SK-N-SH (cell line): ENCODE measurements at regions not wholly inside any gene's neighbourhood (a gene's known extent, or its start where the extent isn't known, plus 50 kb on each side); places are given as distances from the start of the nearest gene placed in this dataset.
"Not testable (repeated sequence)": the region's sequence is repeated elsewhere in the genome, so short reads cannot be mapped to it uniquely, and the experiment has no call there.

ENCODE experiments used
- CTCF ChIA-PET: fragments of 300-600, 350-600 bp; formaldehyde crosslinking; extraction: SDS; loops from one replicate; lab custom pipeline; 2021; lab: Yijun Ruan, JAX
- POLR2A ChIA-PET: fragments of 350-600 bp; sonication (Branson Sonifier 250); formaldehyde crosslinking; extraction: SDS; loops from one replicate; lab custom pipeline; 2020; ENCODE audit warnings: antibody characterized with exemption, inconsistent platforms; lab: Yijun Ruan, JAX
- DNase-seq: peaks from one replicate; pipeline ENCODE4 v3.0.0; 2012
- H2AFZ ChIP-seq: fragments of 200-600 bp; sonication (generic); 2 replicates; pipeline ENCODE4 v1.8.1; 2016; ENCODE audit warnings: antibody characterized with exemption, mild to moderate bottlenecking, low read depth
- H3F3A ChIP-seq: fragments of 200-600 bp; sonication (generic); replicated peaks from 2 replicates; pipeline ENCODE3; 2016; ENCODE audit warnings: antibody characterized with exemption, mild to moderate bottlenecking; ENCODE audit not compliant: insufficient read depth
- H3K27ac ChIP-seq, 2 experiments: fragments of 200-500 bp in 1 of 2; fragments of 200-600 bp in 1 of 2; sonication (Bioruptor generic) in 1 of 2; sonication (generic), shearing (Covaris generic) in 1 of 2; 2 replicates each; pipeline versions ENCODE4 v1.5.1 to v1.6.1; 2014 to 2016; ENCODE audit warnings: low read depth in 2 of 2, inconsistent platforms in 1 of 2, low read length in 1 of 2, mild to moderate bottlenecking in 1 of 2, mixed read lengths in 1 of 2
- H3K27me3 ChIP-seq: fragments of 200-600 bp; sonication (generic), shearing (Covaris generic); 2 replicates; pipeline ENCODE4 v1.6.1; 2016; ENCODE audit warnings: mixed run types; ENCODE audit not compliant: insufficient read depth
- H3K36me3 ChIP-seq, 2 experiments: fragments of 200-500 bp in 1 of 2; fragments of 200-600 bp in 1 of 2; sonication (Bioruptor generic) in 1 of 2; sonication (generic) in 1 of 2; replicated peaks in 1 of 2; 2 replicates each; pipeline versions ENCODE3 to v1.5.1; 2014 to 2016; ENCODE audit warnings: low read length in 1 of 2, mild to moderate bottlenecking in 1 of 2; ENCODE audit not compliant: insufficient read depth in 2 of 2, control insufficient read depth in 1 of 2
- H3K4me1 ChIP-seq, 2 experiments: fragments of 200-500 bp in 1 of 2; fragments of 200-600 bp in 1 of 2; sonication (Bioruptor generic) in 1 of 2; sonication (generic), shearing (Covaris generic) in 1 of 2; 2 replicates each; pipeline versions ENCODE4 v1.5.1 to v1.6.1; 2014 to 2016; ENCODE audit warnings: low read depth in 1 of 2, low read length in 1 of 2, mixed run types in 1 of 2; ENCODE audit not compliant: insufficient read depth in 2 of 2, control insufficient read depth in 1 of 2
- H3K4me2 ChIP-seq: fragments of 200-600 bp; sonication (generic), shearing (Covaris generic); 2 replicates; pipeline ENCODE4 v1.6.1; 2017; ENCODE audit warnings: mixed run types
- H3K4me3 ChIP-seq, 2 experiments: fragments of 200-500 bp in 1 of 2; fragments of 200-600 bp in 1 of 2; sonication (Bioruptor generic) in 1 of 2; sonication (generic), shearing (Covaris generic) in 1 of 2; 2 replicates each; pipeline versions ENCODE4 v1.5.1 to v1.8.1; 2014 to 2016; ENCODE audit warnings: low read depth in 2 of 2, inconsistent platforms in 1 of 2, low read length in 1 of 2, mild to moderate bottlenecking in 1 of 2, mixed read lengths in 1 of 2, moderate library complexity in 1 of 2
- H3K79me2 ChIP-seq: fragments of 200-600 bp; sonication (generic); 2 replicates; pipeline ENCODE4 v1.8.1; 2017; ENCODE audit warnings: mild to moderate bottlenecking; ENCODE audit not compliant: insufficient read depth
- H3K9ac ChIP-seq: fragments of 200-600 bp; sonication (generic); 2 replicates; pipeline ENCODE4 v1.6.1; 2017; ENCODE audit warnings: mixed run types
- H3K9me2 ChIP-seq: fragments of 200-600 bp; sonication (generic); 2 replicates; pipeline ENCODE4 v1.6.1; 2017; ENCODE audit warnings: mixed run types
- H3K9me3 ChIP-seq: fragments of 200-600 bp; sonication (generic); 2 replicates; pipeline ENCODE4 v1.6.1; 2017; ENCODE audit warnings: mixed run types, mild to moderate bottlenecking, moderate library complexity
- H4K20me1 ChIP-seq: fragments of 200-600 bp; sonication (generic); 2 replicates; pipeline ENCODE4 v1.6.1; 2017; ENCODE audit warnings: mild to moderate bottlenecking, mixed run types; ENCODE audit not compliant: insufficient read depth
- ELF1 ChIP-seq: IDR thresholded peaks from 2 replicates; pipeline ENCODE4 v1.4.0; 2012
- EZH2phosphoT487 ChIP-seq: fragments of 200-600 bp; sonication (generic); IDR thresholded peaks from 2 replicates; pipeline ENCODE4 v1.6.1; 2017; ENCODE audit warnings: low read depth, mixed run types, mild to moderate bottlenecking, antibody characterized with exemption, moderate library complexity, borderline replicate concordance
- GABPA ChIP-seq: IDR thresholded peaks from 2 replicates; pipeline ENCODE4 v1.4.0; 2012; ENCODE audit warnings: low read depth, mild to moderate bottlenecking
- MEF2A ChIP-seq: IDR thresholded peaks from 2 replicates; pipeline ENCODE4 v1.4.0; 2012; ENCODE audit warnings: low read depth, borderline replicate concordance
- NRF1 ChIP-seq: IDR thresholded peaks from 2 replicates; pipeline ENCODE4 v1.6.1; 2012; ENCODE audit warnings: low read depth, mild to moderate bottlenecking, low read length
- RCOR1 ChIP-seq: fragments of 150-350 bp; IDR thresholded peaks from 2 replicates; pipeline ENCODE4 v1.6.1; 2017; ENCODE audit warnings: antibody characterized with exemption, low read length
- SIN3A ChIP-seq: IDR thresholded peaks from 2 replicates; pipeline ENCODE4 v1.6.1; 2012; ENCODE audit warnings: low read depth, mild to moderate bottlenecking, low read length, moderate library complexity, borderline replicate concordance
- WGBS: methylation state at CpG from one replicate; pipeline ENCODE4 v1.1.6; 2017; ENCODE audit warnings: low lambda C conversion rate; 5-methylcytosine and 5-hydroxymethylcytosine counted together
- TF ChIP-seq, protein P1 (sequence below): fragments of 150-350 bp; IDR thresholded peaks from 2 replicates; pipeline ENCODE4 v1.6.1; 2016; ENCODE audit warnings: mild to moderate bottlenecking, low read depth, low read length
- TF ChIP-seq, protein P2 (sequence below): fragments of 200-600 bp; sonication (generic); IDR thresholded peaks from 2 replicates; pipeline ENCODE4 v1.6.1; 2017; ENCODE audit warnings: antibody characterized with exemption, mild to moderate bottlenecking, moderate library complexity
- TF ChIP-seq, protein P3 (sequence below): IDR thresholded peaks from 2 replicates; pipeline ENCODE4; 2012

DNA sequence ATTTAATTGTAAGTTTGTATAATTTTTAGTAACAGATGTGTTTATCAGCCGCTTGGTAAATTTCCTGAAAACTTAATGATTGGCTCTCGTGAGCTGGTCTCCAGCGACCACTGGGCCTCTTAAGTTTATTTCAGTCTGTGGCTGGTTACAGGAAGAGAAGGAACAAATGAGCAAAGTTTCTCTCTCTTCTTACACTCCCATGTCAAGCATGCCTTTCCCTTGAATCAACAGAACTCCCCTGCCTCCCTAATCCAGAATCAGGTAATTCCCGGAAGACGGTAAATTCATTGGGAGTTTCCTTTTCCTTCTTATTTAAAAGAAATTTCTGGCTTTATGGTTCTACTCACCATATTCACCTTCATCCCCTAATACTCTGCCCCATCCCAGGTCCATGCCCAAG, 52.5 kb upstream of the POMP start (continued):
- no peak for TF ChIP-seq MEF2A

DNA sequence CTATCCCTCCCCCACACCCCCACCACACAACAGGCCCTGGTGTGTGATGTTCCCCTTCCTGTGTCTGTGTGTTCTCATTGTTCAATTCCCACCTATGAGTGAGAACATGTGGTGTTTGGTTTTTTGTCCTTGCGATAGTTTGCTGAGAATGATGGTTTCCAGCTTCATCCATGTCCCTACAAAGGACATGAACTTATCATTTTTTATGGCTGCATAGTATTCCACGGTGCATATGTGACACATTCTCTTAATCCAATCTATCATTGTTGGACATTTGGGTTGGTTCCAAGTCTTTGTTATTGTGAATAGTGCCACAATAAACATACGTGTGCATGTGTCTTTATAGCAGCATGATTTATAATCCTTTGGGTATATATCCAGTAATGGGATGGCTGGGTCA, 53.8 kb upstream of the POMP start:
- H3K9me3 ChIP-seq, CTCF ChIA-PET, DNase-seq, H2AFZ ChIP-seq, H3K4me1 ChIP-seq, H3K4me3 ChIP-seq, H3K36me3 ChIP-seq, H3K27me3 ChIP-seq, POLR2A ChIA-PET, H3K9me2 ChIP-seq, H3K79me2 ChIP-seq, H3K4me2 ChIP-seq, H3F3A ChIP-seq, H3K9ac ChIP-seq, H4K20me1 ChIP-seq, H3K27ac ChIP-seq: not testable (repeated sequence)
- WGBS: 18% methylated on average over 3 of the region's 3 CpGs

DNA sequence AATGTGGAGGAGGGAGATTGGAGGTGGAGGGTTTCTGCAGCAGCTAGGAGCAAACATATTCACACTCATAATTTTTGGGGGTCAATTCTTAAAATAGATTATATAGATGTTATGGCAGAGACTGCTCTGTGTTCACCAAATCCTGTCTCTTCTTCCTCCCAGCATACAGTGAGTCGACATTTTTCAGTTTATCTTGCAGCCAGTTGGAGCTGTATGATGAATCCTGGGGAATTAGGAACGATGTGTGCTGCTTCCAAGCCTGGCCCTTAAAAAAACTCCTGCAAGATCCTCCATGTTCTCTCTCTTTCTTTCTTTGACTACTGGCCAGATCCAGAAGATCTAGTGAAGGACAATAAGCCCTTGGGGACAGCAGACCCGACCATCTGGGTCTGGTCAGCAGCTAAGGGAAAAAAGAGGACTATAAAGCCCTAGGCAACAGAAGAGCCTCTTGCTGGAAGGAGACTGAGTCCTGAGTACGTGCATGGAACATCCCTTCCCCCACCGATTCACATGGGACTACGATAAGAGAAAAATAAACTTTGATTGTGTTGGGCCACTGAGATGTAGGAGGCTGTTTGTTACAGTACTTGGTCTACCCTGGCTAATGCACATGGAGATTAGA, 55.8 kb upstream of the POMP start:
- no peaks in the 10 kb centered on the region for H3K4me1 ChIP-seq
- no peaks in the 10 kb centered on the region for H3K79me2 ChIP-seq
- no peaks in the 10 kb centered on the region for H3K9me3 ChIP-seq
- no peak for DNase-seq
- H2AFZ ChIP-seq: peak overlapping the region; percentile 72; the same call in 1 of the 2 replicates
- no peaks in the 10 kb centered on the region for H3K27me3 ChIP-seq
- H3K36me3 ChIP-seq: no peaks in the 10 kb centered on the region
- no peak overlapping the region for H3K4me2 ChIP-seq
- ChIA-PET POLR2A (no interaction called here), CTCF (no interaction called here)
- no peaks in the 10 kb centered on the region for H3F3A ChIP-seq
- 12% methylated on average over 6 of the region's 6 CpGs for WGBS
- no peak overlapping the region for H3K27ac ChIP-seq
- H3K9me2 ChIP-seq: no peaks in the 10 kb centered on the region
- no peak overlapping the region for H3K4me3 ChIP-seq
- H4K20me1 ChIP-seq: no peaks in the 10 kb centered on the region
- no peak for TF ChIP-seq ELF1
- TF ChIP-seq, protein P1, sequence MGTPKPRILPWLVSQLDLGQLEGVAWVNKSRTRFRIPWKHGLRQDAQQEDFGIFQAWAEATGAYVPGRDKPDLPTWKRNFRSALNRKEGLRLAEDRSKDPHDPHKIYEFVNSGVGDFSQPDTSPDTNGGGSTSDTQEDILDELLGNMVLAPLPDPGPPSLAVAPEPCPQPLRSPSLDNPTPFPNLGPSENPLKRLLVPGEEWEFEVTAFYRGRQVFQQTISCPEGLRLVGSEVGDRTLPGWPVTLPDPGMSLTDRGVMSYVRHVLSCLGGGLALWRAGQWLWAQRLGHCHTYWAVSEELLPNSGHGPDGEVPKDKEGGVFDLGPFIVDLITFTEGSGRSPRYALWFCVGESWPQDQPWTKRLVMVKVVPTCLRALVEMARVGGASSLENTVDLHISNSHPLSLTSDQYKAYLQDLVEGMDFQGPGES: no peak
- TF ChIP-seq EZH2phosphoT487: no peak
- no peak for TF ChIP-seq NRF1
- no peak for TF ChIP-seq GABPA
- TF ChIP-seq, protein P2, sequence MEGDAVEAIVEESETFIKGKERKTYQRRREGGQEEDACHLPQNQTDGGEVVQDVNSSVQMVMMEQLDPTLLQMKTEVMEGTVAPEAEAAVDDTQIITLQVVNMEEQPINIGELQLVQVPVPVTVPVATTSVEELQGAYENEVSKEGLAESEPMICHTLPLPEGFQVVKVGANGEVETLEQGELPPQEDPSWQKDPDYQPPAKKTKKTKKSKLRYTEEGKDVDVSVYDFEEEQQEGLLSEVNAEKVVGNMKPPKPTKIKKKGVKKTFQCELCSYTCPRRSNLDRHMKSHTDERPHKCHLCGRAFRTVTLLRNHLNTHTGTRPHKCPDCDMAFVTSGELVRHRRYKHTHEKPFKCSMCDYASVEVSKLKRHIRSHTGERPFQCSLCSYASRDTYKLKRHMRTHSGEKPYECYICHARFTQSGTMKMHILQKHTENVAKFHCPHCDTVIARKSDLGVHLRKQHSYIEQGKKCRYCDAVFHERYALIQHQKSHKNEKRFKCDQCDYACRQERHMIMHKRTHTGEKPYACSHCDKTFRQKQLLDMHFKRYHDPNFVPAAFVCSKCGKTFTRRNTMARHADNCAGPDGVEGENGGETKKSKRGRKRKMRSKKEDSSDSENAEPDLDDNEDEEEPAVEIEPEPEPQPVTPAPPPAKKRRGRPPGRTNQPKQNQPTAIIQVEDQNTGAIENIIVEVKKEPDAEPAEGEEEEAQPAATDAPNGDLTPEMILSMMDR: no peak
- TF ChIP-seq RCOR1: no peak
- no peak for TF ChIP-seq SIN3A
- TF ChIP-seq, protein P3, sequence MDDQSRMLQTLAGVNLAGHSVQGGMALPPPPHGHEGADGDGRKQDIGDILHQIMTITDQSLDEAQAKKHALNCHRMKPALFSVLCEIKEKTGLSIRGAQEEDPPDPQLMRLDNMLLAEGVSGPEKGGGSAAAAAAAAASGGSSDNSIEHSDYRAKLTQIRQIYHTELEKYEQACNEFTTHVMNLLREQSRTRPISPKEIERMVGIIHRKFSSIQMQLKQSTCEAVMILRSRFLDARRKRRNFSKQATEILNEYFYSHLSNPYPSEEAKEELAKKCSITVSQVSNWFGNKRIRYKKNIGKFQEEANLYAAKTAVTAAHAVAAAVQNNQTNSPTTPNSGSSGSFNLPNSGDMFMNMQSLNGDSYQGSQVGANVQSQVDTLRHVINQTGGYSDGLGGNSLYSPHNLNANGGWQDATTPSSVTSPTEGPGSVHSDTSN: no peak
- no peak overlapping the region for H3K9ac ChIP-seq
